ENCODE measurements at regions not wholly inside any gene's neighbourhood (a gene's known extent, or its start where the extent isn't known, plus 50 kb on each side); places are given as distances from the start of the nearest gene placed in this dataset.

- H3K36me3 ChIP-seq: no peaks in the 10 kb centered on the region
- no peak for DNase-seq
- no peak overlapping the region for H3K4me3 ChIP-seq
- no peaks in the 10 kb centered on the region for H3K27me3 ChIP-seq
- WGBS, 3 donors: 29 to 46% (median 36%) methylated on average over 2 of the region's 2 CpGs
- no peaks in the 10 kb centered on the region for H3K9me3 ChIP-seq
- H3K4me1 ChIP-seq (ENCODE audit: insufficient read depth): no peaks in the 10 kb centered on the region
- intact Hi-C loops (cut with DNase I): no loop called here
- H3K27ac ChIP-seq: no peak overlapping the region
- no peak for TF ChIP-seq CTCF (IDR thresholded peaks at IDR 0.05)
- no peak for TF ChIP-seq POLR2A (IDR thresholded peaks at IDR 0.05)
- no peak for TF ChIP-seq EP300 (IDR thresholded peaks at IDR 0.05)
Measured at GRCh38 chr15:46110755-46111154, 475.9 kb downstream of the SQOR start.

DNA sequence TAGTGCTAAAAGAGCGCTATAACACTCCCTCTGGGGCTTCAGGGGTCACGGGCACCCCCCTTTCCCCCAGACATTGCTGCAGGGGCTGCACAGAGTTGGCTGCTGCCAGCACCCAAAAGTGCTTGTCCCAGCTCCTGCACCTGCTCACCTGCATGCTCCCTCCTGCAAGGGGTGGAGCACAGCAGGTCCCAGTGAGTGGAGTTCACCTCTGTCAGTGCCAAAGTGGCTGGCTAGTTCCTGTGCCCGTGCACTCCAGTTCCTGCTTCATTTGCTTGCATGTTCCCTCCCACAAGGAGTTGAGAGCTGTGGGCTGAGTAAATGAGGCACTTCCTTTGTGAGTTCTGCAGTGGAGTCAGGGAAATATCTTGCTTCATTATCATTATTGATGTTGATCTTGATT is 476.9 kb downstream of the SQOR start:
- intact Hi-C loops (cut with DNase I): no loop called here
- TF ChIP-seq EP300 (IDR thresholded peaks at IDR 0.05) (no peak), CTCF (IDR thresholded peaks at IDR 0.05) (no peak), POLR2A (IDR thresholded peaks at IDR 0.05) (no peak)
- Histone ChIP-seq H3K36me3 (no peaks in the 10 kb centered on the region), H3K9me3 (no peaks in the 10 kb centered on the region), H3K27ac (no peak overlapping the region), H3K27me3 (no peaks in the 10 kb centered on the region), H3K4me3 (no peak overlapping the region), H3K4me1 (ENCODE audit: insufficient read depth) (no peaks in the 10 kb centered on the region)
- no peak for DNase-seq
- WGBS, 3 donors: 73 to 77% (median 76%) methylated on average over 3 of the region's 3 CpGs

GRCh38 chr15:46117071-46117470 is 482.2 kb downstream of the SQOR start:
- H3K36me3 ChIP-seq: no peaks in the 10 kb centered on the region
- no peak overlapping the region for H3K27ac ChIP-seq
- intact Hi-C loops (cut with DNase I): no loop called here
- H3K4me3 ChIP-seq: no peak overlapping the region
- H3K27me3 ChIP-seq: no peaks in the 10 kb centered on the region
- no peaks in the 10 kb centered on the region for H3K9me3 ChIP-seq
- DNase-seq: no peak
- H3K4me1 ChIP-seq (ENCODE audit: insufficient read depth): no peaks in the 10 kb centered on the region
- no peak for TF ChIP-seq CTCF (IDR thresholded peaks at IDR 0.05)
- no peak for TF ChIP-seq EP300 (IDR thresholded peaks at IDR 0.05)
- TF ChIP-seq POLR2A (IDR thresholded peaks at IDR 0.05): no peak

GRCh38 chr15:46120713-46121112 is 485.9 kb downstream of the SQOR start:
- Histone ChIP-seq H3K36me3 (no peaks in the 10 kb centered on the region), H3K27me3 (no peaks in the 10 kb centered on the region), H3K27ac (no peak overlapping the region), H3K9me3 (no peaks in the 10 kb centered on the region), H3K4me3 (no peak overlapping the region), H3K4me1 (ENCODE audit: insufficient read depth) (no peaks in the 10 kb centered on the region)
- DNase-seq: no peak
- TF ChIP-seq EP300 (IDR thresholded peaks at IDR 0.05) (no peak), CTCF (IDR thresholded peaks at IDR 0.05) (no peak), POLR2A (IDR thresholded peaks at IDR 0.05) (no peak)
- intact Hi-C loops (cut with DNase I): no loop called here
- WGBS, 3 donors: 76 to 83% (median 78%) methylated on average over 3 of the region's 3 CpGs

GRCh38 chr15:46121441-46121840 is 486.6 kb downstream of the SQOR start:
- no peaks in the 10 kb centered on the region for H3K36me3 ChIP-seq

More at GRCh38 chr15:46121441-46121840, 486.6 kb downstream of the SQOR start:
- Histone ChIP-seq H3K9me3 (no peaks in the 10 kb centered on the region), H3K4me3 (no peak overlapping the region), H3K27me3 (no peaks in the 10 kb centered on the region), H3K27ac (no peak overlapping the region), H3K4me1 (ENCODE audit: insufficient read depth) (no peaks in the 10 kb centered on the region)
- DNase-seq: no peak
- no peak for TF ChIP-seq EP300 (IDR thresholded peaks at IDR 0.05)
- TF ChIP-seq POLR2A (IDR thresholded peaks at IDR 0.05): no peak
- no peak for TF ChIP-seq CTCF (IDR thresholded peaks at IDR 0.05)
- intact Hi-C loops (cut with DNase I): no loop called here
